Immature natural killer cell (primary cell): ENCODE measurements at regions not wholly inside any gene's neighbourhood (a gene's known extent, or its start where the extent isn't known, plus 50 kb on each side); places are given as distances from the start of the nearest gene placed in this dataset.
A peak's percentile ranks its signal among the peaks of the same experiment; 100 is the strongest.

Experiments used
- DNase-seq, 3 donors: peaks; one replicate each; pipeline ENCODE4 v3.0.0; 2022; ENCODE audit warnings: mixed read lengths in 1 of 3
- H3K27ac Mint-ChIP-seq, 6 donors: one replicate each; pipeline ENCODE4 v1.8.0; 2020; ENCODE audit warnings: mixed read lengths in 6 of 6, mild to moderate bottlenecking in 5 of 6, inconsistent platforms in 4 of 6, moderate library complexity in 3 of 6
- H3K27me3 Mint-ChIP-seq, 3 donors: one replicate each; pipeline ENCODE4 v1.8.0; 2020 to 2021; ENCODE audit warnings: low read depth in 3 of 3, mild to moderate bottlenecking in 3 of 3, mixed read lengths in 3 of 3, moderate library complexity in 3 of 3, inconsistent platforms in 1 of 3
- H3K36me3 Mint-ChIP-seq, 3 donors: one replicate each; pipeline ENCODE4 v1.8.0; 2020; ENCODE audit warnings: mixed read lengths in 3 of 3, inconsistent platforms in 2 of 3, mild to moderate bottlenecking in 2 of 3
- H3K4me1 Mint-ChIP-seq, 2 donors: one replicate each; pipeline ENCODE4 v1.8.0; 2020; ENCODE audit warnings: inconsistent platforms in 2 of 2, mild to moderate bottlenecking in 2 of 2, mixed read lengths in 2 of 2, moderate library complexity in 1 of 2
- H3K4me3 Mint-ChIP-seq, 5 donors: one replicate each; pipeline ENCODE4 v1.8.0; 2020; ENCODE audit warnings: mild to moderate bottlenecking in 5 of 5, mixed read lengths in 5 of 5, inconsistent platforms in 3 of 5, moderate library complexity in 3 of 5
- H3K9me3 Mint-ChIP-seq, 6 donors: one replicate each; pipeline ENCODE4 v1.8.0; 2020; ENCODE audit warnings: mild to moderate bottlenecking in 6 of 6, mixed read lengths in 6 of 6, inconsistent platforms in 4 of 6, moderate library complexity in 3 of 6

DNA sequence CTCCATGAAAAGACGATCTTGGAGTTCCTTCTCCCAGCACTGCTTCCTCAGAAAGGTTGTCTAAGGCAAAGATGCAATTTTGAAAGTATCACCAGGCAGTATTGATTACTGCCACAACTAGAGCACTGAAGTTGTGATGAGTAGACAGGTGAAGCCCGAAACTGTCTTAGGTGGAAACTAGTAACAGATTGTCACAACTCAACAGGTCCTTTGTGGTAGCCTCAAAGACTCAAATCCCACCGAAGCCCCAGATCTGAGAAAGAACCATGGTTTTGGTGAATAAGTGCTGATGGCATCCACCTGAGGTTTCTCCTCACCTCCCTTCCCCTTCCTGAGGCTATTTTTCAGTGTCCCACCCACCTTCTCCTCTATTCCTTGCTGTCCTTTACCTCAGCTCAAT lies 248.0 kb downstream of the DSEL start:
- peaks cover 28 to 30% of the 10 kb centered on the region in 2 donors for H3K4me1 Mint-ChIP-seq
- no peak overlapping the region for H3K4me3 Mint-ChIP-seq
- peaks cover 0 to 3% (median 0%) of the 10 kb centered on the region in 3 donors for H3K36me3 Mint-ChIP-seq
- H3K27ac Mint-ChIP-seq, result no peak overlapping the region
- H3K9me3 Mint-ChIP-seq, result peaks cover 0 to 12% (median 4%) of the 10 kb centered on the region in 6 donors
- DNase-seq, result no peak
- peaks cover 0 to 4% (median 2%) of the 10 kb centered on the region in 3 donors for H3K27me3 Mint-ChIP-seq

DNA sequence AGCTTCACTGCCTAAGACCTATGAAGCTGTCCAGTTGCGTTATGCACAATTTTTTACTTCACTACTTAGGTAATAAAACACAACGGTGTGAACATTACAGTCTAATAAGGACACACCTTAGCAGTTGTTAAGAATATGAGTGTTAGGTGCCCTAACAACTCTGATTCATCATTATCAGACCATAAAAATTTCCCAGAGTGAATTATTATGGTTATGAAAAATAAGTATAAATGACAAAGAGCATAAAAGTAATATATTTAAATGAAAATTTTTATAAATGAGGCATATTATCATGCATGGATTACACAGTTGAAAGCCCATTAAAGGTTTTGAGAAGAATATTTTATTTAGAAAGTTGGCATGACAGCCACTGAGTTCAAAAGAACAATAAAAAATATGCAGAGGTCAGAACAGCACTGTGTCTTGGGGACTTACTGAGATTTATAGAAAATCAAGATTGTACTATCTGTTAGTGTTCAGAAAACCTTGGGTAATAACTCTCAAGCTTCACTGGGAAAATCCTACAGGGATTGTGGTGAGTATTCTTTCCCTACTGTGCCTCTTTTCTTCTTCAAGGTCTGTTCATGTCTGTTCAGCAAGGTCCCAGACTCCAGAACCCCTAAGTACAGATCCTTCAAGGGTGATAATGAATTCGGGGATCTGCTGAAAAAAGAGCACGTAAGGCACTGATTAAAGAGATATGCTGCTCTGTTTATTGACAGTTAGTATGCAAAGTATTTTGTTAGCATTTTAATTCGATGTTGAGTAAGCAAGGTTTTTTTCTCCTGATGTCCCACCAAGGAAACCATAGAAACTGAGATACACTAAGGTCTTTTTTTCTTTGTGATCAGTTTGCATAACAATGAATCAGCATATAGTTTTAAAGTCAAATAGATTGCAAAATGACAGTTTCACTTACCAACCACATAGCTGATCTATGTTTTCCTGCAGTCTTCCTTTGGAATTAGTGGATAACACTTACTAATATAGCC lies 250.0 kb downstream of the DSEL start:
- Mint-ChIP-seq H3K27me3 (peaks cover 0 to 5% (median under 1%) of the 10 kb centered on the region in 3 donors), H3K36me3 (peaks cover 0 to 3% (median 0%) of the 10 kb centered on the region in 3 donors), H3K4me3 (peak overlapping the region in 3 of 5 donors; percentile 52 to 66 (median 54)), H3K27ac (no peak overlapping the region), H3K4me1 (peaks cover 23 to 26% of the 10 kb centered on the region in 2 donors), H3K9me3 (peaks cover 0 to 8% (median 3%) of the 10 kb centered on the region in 6 donors)
- no peak for DNase-seq

DNA sequence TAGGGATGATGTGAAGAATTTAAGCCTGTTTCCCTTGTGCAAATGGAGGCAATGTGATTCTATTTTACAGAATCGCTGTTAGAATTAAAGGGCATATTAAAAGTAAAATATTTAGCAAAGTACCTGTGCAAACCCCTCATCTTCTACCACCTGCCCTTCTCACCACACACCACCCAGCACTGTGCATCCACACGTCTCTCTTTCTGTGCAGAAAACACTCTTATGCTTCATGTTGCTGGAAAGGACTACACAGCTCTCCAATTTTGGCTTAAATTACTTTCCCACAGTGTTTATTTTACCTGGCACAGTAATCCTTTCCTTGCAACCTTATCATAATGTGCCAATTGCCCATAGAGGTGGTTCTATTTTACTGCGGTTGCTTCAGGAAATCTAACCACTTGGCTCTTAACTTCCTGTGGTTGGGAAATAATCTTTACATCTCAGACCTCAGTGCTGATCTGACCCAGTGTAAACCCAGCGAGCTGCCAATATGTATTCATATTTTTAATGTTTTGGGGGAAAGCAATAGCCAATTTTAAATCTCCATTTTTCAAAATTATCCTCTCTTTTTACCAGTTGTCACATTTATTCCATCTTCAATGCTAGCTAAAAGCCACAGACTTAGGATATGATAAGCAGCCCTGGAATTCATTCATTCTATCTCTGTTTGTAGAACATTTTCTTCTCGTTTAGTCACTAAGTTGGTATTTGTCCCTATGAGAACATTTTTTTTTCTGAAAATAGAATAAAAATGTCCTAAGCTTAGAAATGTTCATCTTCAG lies 250.9 kb downstream of the DSEL start:
- Mint-ChIP-seq H3K27me3 (peaks cover 0 to 5% (median 0%) of the 10 kb centered on the region in 3 donors), H3K4me3 (peak overlapping the region; percentile 52 to 76 (median 66)), H3K27ac (no peak overlapping the region), H3K4me1 (peaks cover 23 to 26% of the 10 kb centered on the region in 2 donors), H3K9me3 (peaks cover 0 to 8% (median 3%) of the 10 kb centered on the region in 6 donors), H3K36me3 (peaks cover 0 to 3% (median 0%) of the 10 kb centered on the region in 3 donors)
- peak; percentile 8 to 16 (median 12) for DNase-seq

DNA sequence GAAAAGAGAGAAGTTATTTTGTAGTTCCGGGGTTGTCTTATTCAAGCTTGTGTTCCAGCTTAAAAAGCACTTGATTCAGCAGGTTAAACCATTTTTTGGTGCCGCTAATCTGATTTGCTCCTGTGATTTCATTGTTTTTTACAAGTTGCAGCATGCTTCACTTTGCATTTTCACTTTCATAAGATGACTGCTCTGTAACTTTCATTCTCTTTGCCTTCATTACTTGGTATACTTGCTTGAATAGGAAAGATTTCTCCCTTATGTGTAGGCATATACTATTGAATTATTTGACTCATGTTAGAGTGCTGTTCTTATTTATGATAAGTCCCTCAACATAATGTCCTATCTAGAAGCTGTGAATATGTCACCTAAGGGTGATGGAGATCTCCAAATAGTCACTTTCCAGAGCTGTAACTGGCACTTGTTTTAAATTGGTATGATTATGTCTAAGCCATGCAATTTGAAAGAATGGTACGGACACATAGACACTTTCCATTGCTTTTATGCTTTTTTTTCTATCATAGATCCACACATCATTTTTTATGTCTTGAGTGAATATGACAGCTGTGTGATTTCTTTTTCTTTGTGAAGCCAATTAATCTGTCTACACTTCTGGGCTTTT lies 254.5 kb downstream of the DSEL start:
- peaks cover 0 to 6% (median 2%) of the 10 kb centered on the region in 6 donors for H3K9me3 Mint-ChIP-seq
- no peak overlapping the region for H3K27ac Mint-ChIP-seq
- DNase-seq, result no peak
- peaks cover 23 to 26% of the 10 kb centered on the region in 2 donors for H3K4me1 Mint-ChIP-seq
- no peak overlapping the region for H3K4me3 Mint-ChIP-seq
- peaks cover 0 to 2% (median 0%) of the 10 kb centered on the region in 3 donors for H3K27me3 Mint-ChIP-seq
- no peaks in the 10 kb centered on the region for H3K36me3 Mint-ChIP-seq

DNA sequence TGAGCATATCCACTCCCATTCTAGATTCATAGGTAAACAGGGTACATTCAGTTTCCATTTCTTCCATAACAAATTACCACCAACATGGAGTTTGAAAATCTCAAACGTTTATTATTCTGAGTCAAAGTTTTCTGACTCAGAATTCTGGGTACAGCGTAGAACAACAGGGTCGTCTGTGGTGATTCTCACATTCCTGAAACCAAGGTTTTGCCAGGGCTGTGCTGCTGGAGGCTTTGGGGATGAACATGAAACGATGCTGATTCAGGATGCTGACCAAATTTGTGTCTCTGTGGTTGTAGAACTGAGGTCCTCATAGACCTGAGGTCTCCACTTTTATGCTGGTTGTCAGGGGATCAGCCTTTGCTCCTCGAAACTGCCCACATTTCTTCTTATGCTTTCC lies 255.7 kb downstream of the DSEL start:
- Mint-ChIP-seq H3K4me3 (no peak overlapping the region), H3K27me3 (peaks cover 0 to 2% (median 0%) of the 10 kb centered on the region in 3 donors), H3K4me1 (peaks cover 12 to 19% of the 10 kb centered on the region in 2 donors), H3K27ac (no peak overlapping the region), H3K36me3 (no peaks in the 10 kb centered on the region), H3K9me3 (peaks cover 0 to 6% (median 4%) of the 10 kb centered on the region in 6 donors)
- DNase-seq, result no peak

DNA sequence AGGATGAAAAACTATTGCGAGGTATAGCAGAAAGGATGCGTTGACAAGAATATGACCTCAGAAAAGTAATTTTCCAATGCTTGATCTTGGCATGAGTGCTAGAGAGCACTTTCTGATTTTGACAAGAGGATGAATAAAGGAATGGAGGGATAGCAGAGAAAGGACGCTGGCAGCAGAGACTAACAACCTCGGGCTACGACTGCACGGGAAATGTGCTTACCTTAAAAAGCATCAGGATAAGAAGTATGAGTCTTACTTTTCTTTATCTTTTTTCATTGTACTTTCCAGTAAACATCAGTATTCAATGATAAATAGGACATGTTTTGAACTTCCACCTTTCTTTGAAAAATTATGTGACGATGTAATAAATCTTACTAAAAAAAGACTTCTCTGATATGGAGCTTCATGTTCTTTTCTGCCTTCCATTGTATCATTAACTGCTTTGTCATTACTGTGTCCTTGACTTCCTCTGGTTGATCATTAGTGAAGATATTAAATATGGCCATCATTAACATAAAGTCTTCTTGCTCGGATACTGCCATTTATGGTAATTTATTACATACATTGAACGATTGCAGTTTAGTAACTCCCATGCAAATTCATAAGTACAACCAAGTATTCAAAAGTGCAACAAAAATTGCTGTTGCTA lies 265.6 kb downstream of the DSEL start:
- DNase-seq, result no peak
- Mint-ChIP-seq H3K4me1 (no peaks in the 10 kb centered on the region), H3K9me3 (peaks cover 1 to 27% (median 9%) of the 10 kb centered on the region in 6 donors), H3K4me3 (no peak overlapping the region), H3K36me3 (no peaks in the 10 kb centered on the region), H3K27ac (no peak overlapping the region), H3K27me3 (peaks cover 0 to 4% (median 0%) of the 10 kb centered on the region in 3 donors)

DNA sequence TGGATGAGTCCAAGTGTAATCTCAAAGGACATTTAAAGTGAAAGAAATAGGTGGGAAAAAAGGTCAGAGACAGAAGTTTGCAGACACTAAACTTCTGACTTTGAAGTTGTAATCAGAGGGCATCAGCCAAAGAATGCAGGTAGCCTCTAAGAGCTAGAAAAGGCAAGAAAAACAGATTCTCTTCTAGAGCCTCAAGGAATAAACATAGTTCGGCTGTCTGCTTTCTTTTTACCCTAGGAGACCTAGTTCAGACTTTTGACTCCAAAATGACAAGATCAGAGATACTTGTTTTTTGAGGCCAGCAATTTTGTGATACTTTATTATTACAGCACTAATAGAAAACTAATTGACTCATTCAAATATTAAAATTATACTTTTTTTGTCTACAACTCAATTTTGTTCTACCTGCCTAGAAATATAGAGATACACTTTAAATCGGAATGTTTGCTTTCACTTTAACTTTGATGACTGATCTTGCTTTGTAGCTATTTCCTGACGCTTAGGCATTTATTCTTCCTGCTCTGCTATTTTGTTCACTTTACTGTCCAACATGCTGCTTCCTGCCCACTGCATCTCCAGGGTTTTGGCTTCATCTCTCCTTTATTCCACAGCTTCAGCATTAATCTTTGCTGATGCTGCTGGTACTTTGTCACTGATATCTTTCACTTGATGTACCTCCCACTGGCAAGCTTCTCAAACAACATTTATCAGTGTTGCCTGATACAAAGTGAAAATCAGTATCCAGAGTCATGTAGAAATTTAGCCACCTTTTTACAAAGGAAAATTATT lies 272.5 kb downstream of the DSEL start:
- Mint-ChIP-seq H3K4me3 (peak overlapping the region; percentile 62 to 83 (median 74)), H3K9me3 (peaks cover 0 to 15% (median 3%) of the 10 kb centered on the region in 6 donors), H3K4me1 (peaks cover 10 to 20% of the 10 kb centered on the region in 2 donors), H3K27ac (peak overlapping the region in 2 of 6 donors; percentile 3 to 55), H3K36me3 (no peaks in the 10 kb centered on the region), H3K27me3 (peaks cover 0 to 2% (median 0%) of the 10 kb centered on the region in 3 donors)
- DNase-seq, result no peak

DNA sequence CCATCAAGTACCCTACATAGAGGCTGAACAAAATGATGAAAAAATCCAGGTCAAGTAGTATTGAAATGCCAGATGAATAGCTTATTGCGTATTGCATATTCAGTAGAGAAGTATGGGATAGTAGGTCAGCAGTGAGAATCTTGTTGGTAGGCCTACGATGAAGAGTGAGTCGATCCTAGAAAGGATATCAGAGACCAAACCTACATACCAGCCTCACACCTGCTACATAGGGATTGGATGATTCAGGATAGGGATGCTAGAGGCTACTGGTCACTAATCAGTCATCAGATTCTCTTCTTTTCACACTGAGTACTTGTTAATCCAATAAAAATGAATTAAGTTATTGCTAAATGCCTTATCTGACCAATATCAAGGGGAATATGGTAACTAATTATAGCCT lies 274.5 kb downstream of the DSEL start:
- DNase-seq, result no peak
- Mint-ChIP-seq H3K4me1 (peaks cover 10 to 20% of the 10 kb centered on the region in 2 donors), H3K36me3 (no peaks in the 10 kb centered on the region), H3K27me3 (peaks cover 0 to 2% (median 0%) of the 10 kb centered on the region in 3 donors), H3K27ac (no peak overlapping the region), H3K9me3 (peaks cover 0 to 6% (median under 1%) of the 10 kb centered on the region in 6 donors), H3K4me3 (no peak overlapping the region)

DNA sequence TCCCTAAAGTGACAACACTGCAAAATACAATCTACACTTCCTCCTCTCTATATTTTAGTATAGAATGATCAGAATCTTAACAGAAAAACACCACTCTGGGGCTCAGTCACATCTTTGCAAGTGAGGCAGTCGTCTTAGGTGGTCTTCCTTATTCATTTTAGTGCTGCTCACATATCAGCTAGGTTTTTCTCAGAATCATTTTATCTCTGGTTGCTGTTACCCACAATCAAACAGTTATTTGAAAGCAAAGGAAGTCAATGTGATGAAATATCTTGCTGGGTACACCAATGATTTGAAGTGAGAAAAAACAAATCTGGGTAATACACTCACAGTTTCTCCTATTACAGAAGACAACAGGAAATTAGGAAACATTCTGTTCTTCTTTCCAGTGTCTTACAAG lies 275.2 kb downstream of the DSEL start:
- DNase-seq, result no peak
- no peaks in the 10 kb centered on the region for H3K36me3 Mint-ChIP-seq
- H3K4me3 Mint-ChIP-seq, result no peak overlapping the region
- H3K27ac Mint-ChIP-seq, result no peak overlapping the region
- H3K27me3 Mint-ChIP-seq, result peaks cover 0 to 3% (median 0%) of the 10 kb centered on the region in 3 donors
- H3K9me3 Mint-ChIP-seq, result peaks cover 0 to 7% (median 0%) of the 10 kb centered on the region in 6 donors
- peaks cover 10 to 20% of the 10 kb centered on the region in 2 donors for H3K4me1 Mint-ChIP-seq

DNA sequence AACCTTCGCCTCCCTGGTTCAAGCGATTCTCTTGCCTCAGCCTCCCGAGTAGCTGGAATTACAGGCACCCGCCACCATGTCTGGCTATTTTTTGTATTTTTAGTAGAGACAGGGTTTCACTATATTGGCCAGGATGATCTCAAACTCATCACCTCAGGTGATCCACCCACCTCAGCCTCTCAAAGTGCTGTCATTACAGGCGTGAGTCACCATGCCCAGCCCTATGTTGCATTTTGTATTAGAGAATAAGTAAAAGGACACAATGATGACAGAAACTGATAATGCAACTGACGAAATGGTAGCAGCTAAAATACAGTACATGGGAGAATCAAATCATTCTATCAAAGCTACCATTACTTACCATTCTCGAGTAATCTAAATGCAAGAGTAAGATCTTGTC lies 276.7 kb downstream of the DSEL start:
- no peaks in the 10 kb centered on the region for H3K36me3 Mint-ChIP-seq
- no peak overlapping the region for H3K27ac Mint-ChIP-seq
- peaks cover 10 to 20% of the 10 kb centered on the region in 2 donors for H3K4me1 Mint-ChIP-seq
- DNase-seq, result no peak
- H3K4me3 Mint-ChIP-seq, result no peak overlapping the region
- H3K27me3 Mint-ChIP-seq, result peaks cover 0 to 3% (median 0%) of the 10 kb centered on the region in 3 donors
- H3K9me3 Mint-ChIP-seq, result peaks cover 0 to 7% (median 0%) of the 10 kb centered on the region in 6 donors

DNA sequence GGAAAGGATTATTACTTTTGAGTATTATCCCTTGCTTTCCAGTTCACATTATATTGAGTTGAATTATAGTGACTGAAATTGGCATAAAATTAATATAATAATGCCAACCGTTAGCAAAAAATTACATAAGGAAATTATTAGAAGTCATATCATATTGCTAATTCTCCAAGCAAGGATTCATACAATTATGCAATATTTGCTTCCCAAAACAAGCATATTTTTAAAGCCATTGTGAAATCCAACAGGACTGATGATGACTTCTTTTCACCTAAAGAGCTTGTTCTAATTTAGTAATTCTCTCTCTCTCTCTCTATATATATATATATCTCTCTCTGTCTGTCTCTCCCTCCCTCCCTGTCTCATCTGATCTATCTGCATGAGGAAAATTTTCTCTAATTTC lies 283.5 kb downstream of the DSEL start:
- Mint-ChIP-seq H3K9me3 (peaks cover 0 to 10% (median 0%) of the 10 kb centered on the region in 6 donors), H3K36me3 (no peaks in the 10 kb centered on the region), H3K27ac (no peak overlapping the region), H3K4me1 (no peaks in the 10 kb centered on the region), H3K27me3 (peaks cover 0 to 3% (median 2%) of the 10 kb centered on the region in 3 donors), H3K4me3 (no peak overlapping the region)
- no peak for DNase-seq

DNA sequence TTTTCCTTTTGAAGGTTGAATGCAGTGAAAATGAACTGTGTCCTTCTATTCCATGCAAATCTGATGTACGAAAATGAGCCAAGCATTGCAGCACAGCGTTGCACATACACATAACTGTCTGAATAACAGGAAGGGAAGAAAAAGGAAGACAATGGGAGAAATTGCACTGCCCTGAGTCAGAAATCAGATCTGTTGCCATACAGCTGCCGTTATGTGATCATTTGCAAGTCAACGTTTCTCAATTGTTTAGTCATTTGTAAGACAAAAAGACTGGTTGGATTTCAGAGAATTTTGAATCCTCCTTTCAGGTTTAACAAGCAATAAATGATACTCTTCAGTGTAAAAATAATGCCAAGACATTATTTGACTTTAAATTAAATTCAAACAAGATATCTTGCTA lies 284.1 kb downstream of the DSEL start:
- Mint-ChIP-seq H3K4me1 (no peaks in the 10 kb centered on the region), H3K36me3 (no peaks in the 10 kb centered on the region), H3K9me3 (peaks cover 0 to 10% (median 1%) of the 10 kb centered on the region in 6 donors), H3K27ac (no peak overlapping the region), H3K4me3 (no peak overlapping the region), H3K27me3 (peaks cover 0 to 3% (median 2%) of the 10 kb centered on the region in 3 donors)
- DNase-seq, result no peak
